GM12892 (cell line): ENCODE measurements at regions not wholly inside any gene's neighbourhood (a gene's known extent, or its start where the extent isn't known, plus 50 kb on each side); places are given as distances from the start of the nearest gene placed in this dataset.

Source experiments
- POLR2A ChIP-seq: IDR thresholded peaks from 2 replicates; pipeline ENCODE4 v1.6.1; 2011; ENCODE audit warnings: low read depth, low read length, control low read depth
- POLR2AphosphoS5 ChIP-seq: IDR thresholded peaks from 2 replicates; pipeline ENCODE4 v1.6.1; 2011; ENCODE audit warnings: low read depth, low read length, control low read depth
- TAF1 ChIP-seq: IDR thresholded peaks from 2 replicates; pipeline ENCODE4 v1.6.1; 2011; ENCODE audit warnings: low read depth, mild to moderate bottlenecking, control low read depth, low read length, borderline replicate concordance

DNA sequence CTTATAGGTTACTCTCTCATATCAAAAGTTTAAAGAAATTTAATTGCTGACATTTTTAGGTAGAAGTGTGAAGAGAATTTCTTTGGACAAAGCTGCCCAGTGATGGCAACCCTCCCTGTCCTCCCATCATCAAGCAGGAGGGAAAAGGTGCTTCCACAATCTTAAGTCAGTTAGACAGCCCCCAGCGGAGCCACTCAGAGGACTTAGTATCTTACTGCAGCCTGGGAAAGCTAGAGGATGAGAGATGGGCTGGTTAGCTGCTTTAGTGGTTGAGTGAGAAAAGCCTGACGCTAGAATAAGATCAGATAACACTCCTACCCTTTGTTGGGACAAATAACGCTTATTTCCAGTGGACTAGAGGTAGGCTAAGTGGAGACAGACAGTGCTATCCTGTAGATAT is 227.1 kb downstream of the RFPL4B start:
- TF ChIP-seq TAF1: no peak
- TF ChIP-seq POLR2A: no peak
- TF ChIP-seq POLR2AphosphoS5: no peak
